WI38 (cell line): ENCODE measurements at regions not wholly inside any gene's neighbourhood (a gene's known extent, or its start where the extent isn't known, plus 50 kb on each side); places are given as distances from the start of the nearest gene placed in this dataset.

Source experiments
- H3K4me3 ChIP-seq: 2 replicates; pipeline ENCODE4 v1.5.1; 2011; ENCODE audit warnings: low read depth, mild to moderate bottlenecking, control low read depth, low read length
- TF ChIP-seq, protein P1 (sequence below): IDR thresholded peaks from 2 replicates; pipeline ENCODE4 v1.5.1; 2012; ENCODE audit warnings: low read depth, mild to moderate bottlenecking, control low read depth, low read length

DNA sequence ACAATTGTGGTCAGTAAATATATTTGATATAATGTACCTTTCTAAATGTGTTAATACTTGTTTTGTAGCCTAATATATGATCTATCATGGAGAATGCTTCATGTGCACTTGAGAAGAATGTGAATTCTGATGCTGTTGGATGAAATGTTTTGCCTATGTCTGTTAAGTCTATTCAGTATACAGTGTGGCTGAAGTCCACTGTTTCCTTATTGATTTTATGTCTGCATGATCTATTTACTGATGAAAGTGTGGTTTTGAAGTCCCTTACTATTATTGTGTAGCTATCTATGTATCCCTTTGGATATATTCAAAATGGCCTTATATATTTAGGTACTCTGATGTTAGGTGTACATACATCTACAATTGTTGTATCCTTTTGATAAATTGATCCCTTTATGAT is 515.8 kb upstream of the EPHA5 start:
- TF ChIP-seq, protein P1, sequence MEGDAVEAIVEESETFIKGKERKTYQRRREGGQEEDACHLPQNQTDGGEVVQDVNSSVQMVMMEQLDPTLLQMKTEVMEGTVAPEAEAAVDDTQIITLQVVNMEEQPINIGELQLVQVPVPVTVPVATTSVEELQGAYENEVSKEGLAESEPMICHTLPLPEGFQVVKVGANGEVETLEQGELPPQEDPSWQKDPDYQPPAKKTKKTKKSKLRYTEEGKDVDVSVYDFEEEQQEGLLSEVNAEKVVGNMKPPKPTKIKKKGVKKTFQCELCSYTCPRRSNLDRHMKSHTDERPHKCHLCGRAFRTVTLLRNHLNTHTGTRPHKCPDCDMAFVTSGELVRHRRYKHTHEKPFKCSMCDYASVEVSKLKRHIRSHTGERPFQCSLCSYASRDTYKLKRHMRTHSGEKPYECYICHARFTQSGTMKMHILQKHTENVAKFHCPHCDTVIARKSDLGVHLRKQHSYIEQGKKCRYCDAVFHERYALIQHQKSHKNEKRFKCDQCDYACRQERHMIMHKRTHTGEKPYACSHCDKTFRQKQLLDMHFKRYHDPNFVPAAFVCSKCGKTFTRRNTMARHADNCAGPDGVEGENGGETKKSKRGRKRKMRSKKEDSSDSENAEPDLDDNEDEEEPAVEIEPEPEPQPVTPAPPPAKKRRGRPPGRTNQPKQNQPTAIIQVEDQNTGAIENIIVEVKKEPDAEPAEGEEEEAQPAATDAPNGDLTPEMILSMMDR = no peak
- no peak overlapping the region for H3K4me3 ChIP-seq

GRCh38 chr4:66182636-66183035 is 512.3 kb upstream of the EPHA5 start:
- TF ChIP-seq, protein P1 = no peak
- H3K4me3 ChIP-seq = no peak overlapping the region

DNA sequence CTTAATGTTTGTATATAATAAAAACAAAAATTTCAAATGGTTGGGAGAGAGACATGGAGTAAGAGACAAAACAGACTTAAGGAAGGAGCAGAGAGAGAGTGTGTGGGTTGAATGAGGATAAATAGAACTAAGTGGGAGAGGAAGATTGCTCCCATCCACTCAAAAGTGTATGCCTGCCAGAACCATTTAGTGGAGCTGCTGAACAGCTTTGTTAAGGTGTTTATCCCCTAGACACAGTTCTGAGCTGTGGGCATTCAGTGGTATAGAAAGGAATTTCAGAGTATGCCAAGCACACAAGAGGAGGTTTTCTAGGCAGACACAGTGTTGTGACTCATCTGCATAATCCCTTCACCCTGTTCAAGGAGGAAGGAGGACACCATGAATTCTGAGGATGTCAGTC is 508.6 kb upstream of the EPHA5 start:
- no peak overlapping the region for H3K4me3 ChIP-seq
- TF ChIP-seq, protein P1 = no peak

- TF ChIP-seq, protein P1 = no peak
- H3K4me3 ChIP-seq = no peak overlapping the region
Observed at GRCh38 chr4:66169341-66169740, 499.1 kb upstream of the EPHA5 start.

DNA sequence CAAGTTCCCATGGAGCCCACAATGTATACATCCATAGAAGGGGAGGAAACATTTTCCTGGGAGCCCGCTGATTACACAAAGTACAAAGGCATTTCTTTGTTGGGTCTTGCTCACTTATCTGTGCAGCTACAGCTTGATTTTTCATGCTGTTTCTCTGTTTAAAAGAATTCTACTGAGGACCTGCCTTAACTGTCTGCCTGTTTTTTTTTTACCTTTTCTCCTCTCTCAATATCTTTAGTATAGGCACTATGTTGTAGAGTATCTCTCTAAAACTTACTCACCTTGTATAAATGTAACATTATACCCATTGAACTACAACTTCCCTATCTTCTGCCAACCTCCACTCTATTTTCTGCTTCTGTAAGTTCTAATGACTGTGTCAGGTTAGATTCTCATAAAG is 494.6 kb upstream of the EPHA5 start:
- no peak overlapping the region for H3K4me3 ChIP-seq
- TF ChIP-seq, protein P1 = no peak

DNA sequence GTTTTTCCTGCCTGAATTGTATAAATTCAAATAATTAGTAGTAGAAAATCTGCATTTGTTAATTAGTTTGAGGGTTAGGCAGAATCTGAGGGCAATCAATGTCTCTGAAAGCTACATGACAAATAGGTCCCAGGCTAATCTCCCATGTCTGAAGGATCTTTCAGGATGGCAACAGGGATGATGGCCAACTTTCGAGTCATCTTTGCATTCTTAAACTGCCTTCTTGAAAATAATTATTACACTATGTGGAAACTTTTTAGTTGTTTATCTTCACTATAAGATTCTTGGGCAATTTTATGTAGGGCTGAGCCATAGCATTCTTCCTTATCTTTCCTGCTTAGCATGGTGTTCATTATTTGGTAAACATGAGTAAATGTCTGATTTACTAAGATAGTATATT is 490.3 kb upstream of the EPHA5 start:
- TF ChIP-seq, protein P1 = no peak
- H3K4me3 ChIP-seq = no peak overlapping the region

- no peak overlapping the region for H3K4me3 ChIP-seq
- TF ChIP-seq, protein P1 = no peak
Observed at GRCh38 chr4:66157594-66157993, 487.3 kb upstream of the EPHA5 start.
